HG03097 (cell line): ENCODE measurements at regions not wholly inside any gene's neighbourhood (a gene's known extent, or its start where the extent isn't known, plus 50 kb on each side); places are given as distances from the start of the nearest gene placed in this dataset.
A peak's percentile ranks its signal among the peaks of the same experiment; 100 is the strongest.

Experiments
- ATAC-seq: cut with Tn5 transposase; IDR thresholded peaks from one replicate; pipeline ENCODE4 v1.9.1; 2021; ENCODE audit not compliant: unreplicated experiment, low FRiP score

- ATAC-seq = no peak
Observed at GRCh38 chr20:6831461-6831860, 64.0 kb downstream of the BMP2 start.

DNA sequence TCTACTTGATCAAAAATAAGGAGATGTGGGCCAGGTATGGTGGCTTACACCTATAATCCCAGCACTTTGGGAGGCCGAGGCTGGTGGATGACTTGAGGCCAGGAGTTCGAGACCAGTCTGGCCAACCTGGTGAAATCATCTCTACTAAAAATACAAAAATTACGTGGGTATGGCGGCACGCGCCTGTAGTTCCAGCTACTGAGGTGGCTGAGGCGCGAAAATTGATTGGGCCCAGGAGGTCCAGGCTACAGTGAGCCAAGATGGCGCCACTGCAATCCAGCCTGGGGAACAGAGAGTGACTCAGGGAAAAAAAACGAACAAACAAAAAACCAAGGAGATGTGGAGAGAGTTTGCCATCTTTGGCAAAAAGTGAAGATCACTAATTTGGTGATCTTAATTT, 65.3 kb downstream of the BMP2 start:
- no peak for ATAC-seq

GRCh38 chr20:6835609-6836008, 68.1 kb downstream of the BMP2 start:
- no peak for ATAC-seq

DNA sequence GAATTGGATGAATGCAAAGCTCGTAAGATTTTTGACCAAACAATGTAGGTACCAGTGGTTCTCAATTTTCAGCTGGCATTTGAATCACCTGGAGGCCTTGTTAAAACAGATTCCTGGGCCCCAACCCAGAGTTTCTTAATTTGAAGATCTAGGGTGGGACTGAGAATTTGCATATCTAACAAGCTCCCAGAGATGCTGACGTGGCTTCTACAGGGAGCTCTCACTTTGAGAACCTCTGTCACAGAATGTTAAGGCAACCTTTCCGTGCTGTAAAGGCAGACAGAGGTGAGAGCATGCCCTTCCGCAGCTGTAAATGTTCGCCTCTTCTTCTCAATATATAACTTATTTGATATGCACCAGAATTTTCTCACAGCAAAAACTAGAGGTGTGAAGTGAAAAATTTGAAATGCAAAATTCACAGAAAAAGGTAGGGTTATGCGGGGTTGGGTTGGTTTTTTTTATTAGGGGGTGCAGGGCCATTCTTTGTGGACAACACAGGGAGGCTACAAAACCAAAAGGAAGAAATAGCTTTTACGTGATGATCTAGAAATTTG, 69.4 kb downstream of the BMP2 start:
- ATAC-seq = no peak

GRCh38 chr20:6837730-6838129, 70.2 kb downstream of the BMP2 start:
- ATAC-seq = no peak

GRCh38 chr20:6838181-6838826, 70.8 kb downstream of the BMP2 start:
- peak; percentile 63 for ATAC-seq

DNA sequence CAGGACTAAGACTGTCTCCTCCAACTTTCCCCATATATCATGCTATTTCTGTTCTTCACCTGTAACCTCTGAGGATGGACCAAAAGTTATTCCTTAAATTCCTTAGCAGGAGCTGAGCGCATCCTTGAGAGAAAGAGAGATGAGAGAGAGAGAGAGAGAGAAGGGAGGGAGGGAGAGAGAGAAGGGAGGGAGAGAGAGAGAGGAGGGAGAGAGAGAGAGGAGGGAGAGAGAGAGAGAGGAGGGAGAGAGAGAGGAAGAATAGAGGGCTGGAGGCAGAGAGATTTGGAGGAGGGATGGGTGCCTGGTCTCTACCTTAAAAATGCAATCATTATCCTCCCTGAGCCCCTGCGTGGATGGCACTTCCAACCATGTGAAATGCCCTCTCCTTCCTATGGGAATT, 73.6 kb downstream of the BMP2 start:
- no peak for ATAC-seq

GRCh38 chr20:6845141-6845540, 77.7 kb downstream of the BMP2 start:
- ATAC-seq = no peak

- no peak for ATAC-seq
Observed at GRCh38 chr20:6848041-6848440, 80.6 kb downstream of the BMP2 start.

GRCh38 chr20:6848992-6849391, 81.5 kb downstream of the BMP2 start:
- ATAC-seq = no peak

DNA sequence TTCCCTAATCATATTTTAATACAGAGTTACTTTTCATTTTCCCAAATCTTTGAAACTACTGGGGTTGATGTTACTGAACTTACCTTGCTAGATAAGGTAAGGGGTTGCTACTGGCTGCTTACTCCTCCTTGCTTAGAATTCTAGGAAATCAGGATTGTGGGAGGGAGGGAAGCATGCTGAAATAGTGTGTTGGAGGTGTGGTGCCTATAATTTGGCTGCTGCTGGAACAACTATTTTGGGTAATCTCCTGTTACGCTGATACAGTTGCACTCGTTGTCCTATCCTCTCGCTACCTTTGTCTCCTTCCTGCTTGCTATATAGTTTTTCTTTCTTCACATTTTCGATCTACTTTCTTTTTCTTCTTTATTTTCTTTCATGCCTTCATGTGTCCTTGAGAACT, 83.7 kb downstream of the BMP2 start:
- no peak for ATAC-seq

DNA sequence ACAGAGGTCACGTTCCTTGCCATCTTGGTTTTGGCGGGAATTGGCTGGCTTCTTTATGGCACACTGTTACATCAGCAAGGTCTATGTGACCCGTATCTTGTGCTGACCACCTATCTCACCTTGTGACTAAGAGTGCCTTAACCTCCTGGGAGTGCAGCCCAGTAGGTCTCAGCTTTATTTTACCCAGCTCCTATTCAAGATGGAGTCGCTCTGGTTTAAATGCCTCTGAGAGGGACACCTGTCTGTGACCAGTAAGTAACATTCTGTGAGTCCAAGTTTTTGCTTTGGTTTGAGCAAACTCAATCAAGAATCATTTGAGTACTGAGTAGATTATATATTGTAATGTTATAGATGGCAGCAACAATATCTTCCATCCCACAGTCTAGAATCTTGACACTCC, 85.0 kb downstream of the BMP2 start:
- ATAC-seq = no peak

DNA sequence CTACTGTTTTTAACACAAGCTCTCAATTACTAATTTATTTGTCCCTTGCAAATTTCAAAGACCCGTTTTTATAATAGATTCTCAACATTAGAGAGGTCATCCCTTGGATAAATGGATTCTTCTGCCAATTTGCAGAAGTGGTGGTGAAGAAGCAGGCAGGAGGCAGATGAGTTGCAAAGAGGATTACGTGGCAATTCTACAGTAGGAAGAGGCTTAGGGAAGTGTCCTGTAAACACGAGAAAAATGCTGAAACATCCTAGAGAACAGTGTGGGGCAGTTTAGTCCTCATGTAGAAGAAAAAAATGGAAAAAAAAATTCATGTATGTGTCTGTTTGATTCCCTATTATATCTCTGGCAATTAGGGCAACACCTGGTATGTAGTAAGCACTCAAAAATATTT, 87.6 kb downstream of the BMP2 start:
- ATAC-seq = no peak

DNA sequence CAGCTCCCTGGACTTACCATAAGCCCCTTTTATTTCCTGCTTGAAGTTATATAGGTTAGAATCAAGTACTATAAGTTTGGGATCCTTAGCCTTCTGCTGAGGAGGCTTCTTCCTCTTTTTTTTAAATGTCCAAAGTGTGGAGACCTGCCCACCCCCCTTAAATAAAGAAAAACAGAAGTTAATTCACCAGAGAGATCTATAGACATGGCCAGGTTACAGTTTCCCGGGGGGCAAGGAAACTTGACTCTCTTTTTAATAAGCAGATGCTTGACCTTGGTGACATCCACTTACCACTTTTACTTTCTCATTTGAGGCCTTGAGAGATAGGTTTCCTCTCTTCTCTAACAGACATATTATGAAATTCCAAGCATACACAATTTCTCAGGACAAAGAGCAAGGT, 88.3 kb downstream of the BMP2 start:
- ATAC-seq = no peak

DNA sequence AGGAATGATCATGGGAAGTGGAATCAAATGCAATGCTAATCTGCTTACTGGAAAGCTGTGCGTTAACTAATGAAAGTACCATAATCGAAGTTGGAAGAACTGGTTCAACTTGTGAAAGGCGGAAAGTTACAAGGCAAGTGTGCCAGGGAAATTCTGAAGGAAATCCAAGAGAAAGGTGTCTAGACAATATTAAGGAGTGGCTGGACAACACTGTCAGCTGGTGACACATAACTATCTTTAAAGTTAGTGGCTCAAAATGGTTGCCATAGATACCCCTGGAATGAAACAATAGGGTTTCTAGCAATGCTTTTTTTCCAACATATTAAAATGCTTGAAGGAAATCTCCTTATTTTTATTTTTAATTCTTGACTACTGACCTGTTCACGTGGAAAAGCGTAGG, 90.4 kb downstream of the BMP2 start:
- no peak for ATAC-seq

GRCh38 chr20:6863355-6863754, 95.9 kb downstream of the BMP2 start:
- ATAC-seq = no peak

DNA sequence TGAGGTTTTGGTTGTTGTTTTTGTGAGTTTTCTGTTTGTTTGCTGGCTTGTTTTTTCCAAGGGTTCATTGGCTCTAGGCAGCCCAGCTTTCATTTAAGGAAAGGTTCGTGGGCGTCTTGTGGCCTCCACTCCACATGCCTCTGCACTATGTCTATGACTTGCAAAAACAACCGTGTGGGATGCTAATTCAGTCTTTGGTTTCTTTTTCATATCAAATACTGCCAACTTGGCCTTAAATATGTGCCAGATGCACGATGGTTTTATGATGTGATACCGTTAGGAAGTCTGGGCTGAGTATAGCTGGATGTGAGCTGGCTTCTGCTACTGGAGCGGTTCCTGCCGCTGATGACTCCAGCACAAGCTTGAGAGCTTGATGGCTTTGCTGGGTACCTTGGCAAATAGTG, 96.3 kb downstream of the BMP2 start:
- no peak for ATAC-seq

DNA sequence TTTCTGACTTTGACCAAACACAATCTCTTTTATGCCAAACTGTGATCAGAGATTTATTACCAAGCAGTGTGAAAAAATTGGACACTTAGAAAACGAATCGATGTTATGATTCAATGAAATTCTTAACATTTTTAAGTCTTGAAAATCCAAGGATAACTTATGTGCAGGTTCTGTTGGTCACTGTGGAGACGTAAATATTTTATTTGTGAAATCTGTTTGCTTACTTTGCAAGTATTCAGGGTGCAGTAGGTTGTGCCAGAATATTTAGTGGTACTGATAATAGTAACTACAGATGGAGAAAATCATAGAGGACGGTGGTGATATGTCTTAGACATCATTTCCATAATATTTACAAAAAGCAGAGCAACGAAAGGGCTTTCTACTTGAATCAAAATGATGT, 97.3 kb downstream of the BMP2 start:
- ATAC-seq = no peak

- no peak for ATAC-seq
Observed at GRCh38 chr20:6866741-6867140, 99.3 kb downstream of the BMP2 start.

DNA sequence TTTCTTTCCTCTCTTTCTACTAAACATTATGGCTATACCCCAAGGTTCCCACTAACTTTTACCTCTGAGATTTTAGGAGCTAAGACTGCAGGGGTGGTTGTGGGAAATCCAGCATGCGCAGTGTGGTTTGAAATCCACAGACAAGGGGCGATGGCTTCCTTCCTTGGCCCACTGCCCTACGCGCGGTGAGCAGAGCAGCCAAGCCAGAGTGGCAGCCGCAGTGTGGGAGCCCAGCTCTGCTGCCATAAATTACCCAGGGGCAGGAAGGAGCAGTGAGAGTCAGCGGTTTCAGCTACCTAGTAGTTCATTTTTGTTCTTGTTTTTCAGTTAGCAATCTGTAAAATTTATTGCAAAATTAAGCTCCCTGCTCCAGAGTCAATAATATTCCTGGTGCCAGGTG, 101.4 kb downstream of the BMP2 start:
- no peak for ATAC-seq

GRCh38 chr20:6870559-6870958, 103.1 kb downstream of the BMP2 start:
- ATAC-seq = no peak

DNA sequence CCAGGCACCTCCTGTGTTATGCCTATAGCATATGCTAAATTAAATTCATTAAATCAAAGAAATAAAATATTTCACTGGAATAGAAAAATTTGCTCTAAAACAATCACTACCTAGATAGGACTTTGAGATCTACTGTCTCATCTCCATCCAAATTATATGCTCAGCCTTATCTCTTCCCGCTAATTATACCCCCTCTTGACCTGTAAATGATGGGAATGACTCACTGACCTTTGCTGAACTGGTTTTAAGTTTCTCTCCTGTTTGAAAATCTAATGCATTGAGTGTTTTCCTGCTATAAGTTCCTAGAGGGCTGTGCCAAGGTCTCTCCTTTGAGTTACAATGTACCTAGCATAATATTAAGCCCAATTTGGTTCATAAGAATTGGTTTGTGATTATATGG, 110.1 kb downstream of the BMP2 start:
- ATAC-seq = no peak
